GM12891 (cell line): ENCODE measurements at regions not wholly inside any gene's neighbourhood (a gene's known extent, or its start where the extent isn't known, plus 50 kb on each side); places are given as distances from the start of the nearest gene placed in this dataset.

Experiments
- POLR2A ChIP-seq: IDR thresholded peaks from 2 replicates; pipeline ENCODE4 v1.6.1; 2011; ENCODE audit warnings: low read depth, low read length, control low read depth
- POLR2AphosphoS5 ChIP-seq: IDR thresholded peaks from 2 replicates; pipeline ENCODE4 v1.6.1; 2011; ENCODE audit warnings: low read depth, low read length, control low read depth
- TAF1 ChIP-seq: IDR thresholded peaks from 2 replicates; pipeline ENCODE4 v1.6.1; 2011; ENCODE audit warnings: low read depth, low read length, control low read depth

- no peak for TF ChIP-seq TAF1
- TF ChIP-seq POLR2AphosphoS5: no peak
- no peak for TF ChIP-seq POLR2A
Measured at GRCh38 chrX:38899650-38900049, 98.4 kb downstream of the MID1IP1 start.
